HAP-1 (cell line): ENCODE measurements at regions not wholly inside any gene's neighbourhood (a gene's known extent, or its start where the extent isn't known, plus 50 kb on each side); places are given as distances from the start of the nearest gene placed in this dataset.

Source experiments
- DNase-seq, 2 experiments: peaks; one replicate each; pipeline ENCODE4 v3.0.0-alpha.2; 2016 to 2020; ENCODE audit warnings: low spot score in 2 of 2
- H3K27me3 ChIP-seq: fragments of 250-450 bp; sonication (Bioruptor Pico); 2 replicates; pipeline ENCODE4 v1.5.1; 2020; ENCODE audit warnings: low read depth, mild to moderate bottlenecking, moderate library complexity
- H3K36me3 ChIP-seq: fragments of 250-450 bp; sonication (Bioruptor Pico); replicated peaks from 2 replicates; pipeline ENCODE4 v1.5.1; 2020; ENCODE audit warnings: mild to moderate bottlenecking
- H3K4me1 ChIP-seq: fragments of 250-450 bp; sonication (Bioruptor Pico); 2 replicates; pipeline ENCODE4 v1.5.1; 2020; ENCODE audit warnings: mild to moderate bottlenecking
- H3K4me3 ChIP-seq: fragments of 250-450 bp; sonication (Bioruptor Pico); 2 replicates; pipeline ENCODE4 v1.5.1; 2020; ENCODE audit warnings: mild to moderate bottlenecking, moderate library complexity
- H3K9me3 ChIP-seq: fragments of 250-450 bp; sonication (Bioruptor Pico); 2 replicates; pipeline ENCODE4 v1.5.1; 2020; ENCODE audit warnings: mild to moderate bottlenecking, moderate library complexity
- in situ Hi-C: fragments of 300-500 bp; cut with MboI; formaldehyde crosslinking; loops from 3 replicates; pipeline ENCODE4 v1.14.3; 2020; ENCODE audit warnings: low sequenced_read_pairs, inconsistent platforms, mixed read lengths

- no peak overlapping the region for H3K4me3 ChIP-seq
- in situ Hi-C loops = no loop called here
- no peaks in the 10 kb centered on the region for H3K36me3 ChIP-seq
- DNase-seq = no peak
- H3K9me3 ChIP-seq = no peaks in the 10 kb centered on the region
- H3K4me1 ChIP-seq = no peaks in the 10 kb centered on the region
- H3K27me3 ChIP-seq = no peaks in the 10 kb centered on the region
These were observed 536.9 kb upstream of the CDH11 start for GRCh38 chr16:65658787-65659220.

- Histone ChIP-seq H3K4me1 (no peaks in the 10 kb centered on the region), H3K4me3 (no peak overlapping the region), H3K9me3 (no peaks in the 10 kb centered on the region), H3K36me3 (no peaks in the 10 kb centered on the region), H3K27me3 (no peaks in the 10 kb centered on the region)
- DNase-seq = no peak
- in situ Hi-C loops = no loop called here
These were observed 536.5 kb upstream of the CDH11 start for GRCh38 chr16:65658349-65658748.

GRCh38 chr16:65657556-65657955 is 535.7 kb upstream of the CDH11 start:
- H3K36me3 ChIP-seq = no peaks in the 10 kb centered on the region
- DNase-seq = no peak
- H3K4me3 ChIP-seq = no peak overlapping the region
- H3K27me3 ChIP-seq = no peaks in the 10 kb centered on the region
- no peaks in the 10 kb centered on the region for H3K4me1 ChIP-seq
- H3K9me3 ChIP-seq = no peaks in the 10 kb centered on the region
- in situ Hi-C loops = no loop called here

GRCh38 chr16:65657071-65657494 is 535.2 kb upstream of the CDH11 start:
- Histone ChIP-seq H3K27me3 (no peaks in the 10 kb centered on the region), H3K9me3 (no peaks in the 10 kb centered on the region), H3K4me1 (no peaks in the 10 kb centered on the region), H3K4me3 (no peak overlapping the region), H3K36me3 (no peaks in the 10 kb centered on the region)
- no peak for DNase-seq
- in situ Hi-C loops = no loop called here

- Histone ChIP-seq H3K4me3 (no peak overlapping the region), H3K4me1 (no peaks in the 10 kb centered on the region), H3K9me3 (no peaks in the 10 kb centered on the region), H3K27me3 (no peaks in the 10 kb centered on the region), H3K36me3 (no peaks in the 10 kb centered on the region)
- no peak for DNase-seq
- in situ Hi-C loops = no loop called here
These were observed 533.9 kb upstream of the CDH11 start for GRCh38 chr16:65655802-65656201.

- Histone ChIP-seq H3K36me3 (no peaks in the 10 kb centered on the region), H3K27me3 (no peaks in the 10 kb centered on the region), H3K4me1 (no peaks in the 10 kb centered on the region), H3K9me3 (no peaks in the 10 kb centered on the region), H3K4me3 (no peak overlapping the region)
- no peak for DNase-seq
- in situ Hi-C loops = no loop called here
These were observed 526.2 kb upstream of the CDH11 start for GRCh38 chr16:65648101-65648500.

- H3K4me1 ChIP-seq = no peaks in the 10 kb centered on the region
- in situ Hi-C loops = no loop called here
- no peaks in the 10 kb centered on the region for H3K9me3 ChIP-seq
- no peak for DNase-seq
- H3K4me3 ChIP-seq = no peak overlapping the region
- H3K27me3 ChIP-seq = no peaks in the 10 kb centered on the region
- no peaks in the 10 kb centered on the region for H3K36me3 ChIP-seq
These were observed 523.0 kb upstream of the CDH11 start for GRCh38 chr16:65644821-65645220.

- in situ Hi-C loops = no loop called here
- no peak for DNase-seq
- Histone ChIP-seq H3K27me3 (no peaks in the 10 kb centered on the region), H3K36me3 (no peaks in the 10 kb centered on the region), H3K9me3 (no peaks in the 10 kb centered on the region), H3K4me1 (no peaks in the 10 kb centered on the region), H3K4me3 (no peak overlapping the region)
These were observed 520.0 kb upstream of the CDH11 start for GRCh38 chr16:65641762-65642289.

- in situ Hi-C loops = no loop called here
- no peaks in the 10 kb centered on the region for H3K9me3 ChIP-seq
- DNase-seq = no peak
- H3K4me1 ChIP-seq = no peaks in the 10 kb centered on the region
- no peaks in the 10 kb centered on the region for H3K27me3 ChIP-seq
- H3K36me3 ChIP-seq = no peaks in the 10 kb centered on the region
- no peak overlapping the region for H3K4me3 ChIP-seq
These were observed 519.3 kb upstream of the CDH11 start for GRCh38 chr16:65641049-65641761.

GRCh38 chr16:65634833-65635232 is 513.0 kb upstream of the CDH11 start:
- no peak for DNase-seq
- Histone ChIP-seq H3K4me1 (no peaks in the 10 kb centered on the region), H3K9me3 (no peaks in the 10 kb centered on the region), H3K27me3 (no peaks in the 10 kb centered on the region), H3K36me3 (no peaks in the 10 kb centered on the region), H3K4me3 (no peak overlapping the region)
- in situ Hi-C loops = no loop called here

GRCh38 chr16:65634291-65634690 is 512.4 kb upstream of the CDH11 start:
- H3K36me3 ChIP-seq = no peaks in the 10 kb centered on the region
- DNase-seq = no peak

GRCh38 chr16:65624666-65625065 is 502.8 kb upstream of the CDH11 start:
- Histone ChIP-seq H3K27me3 (no peaks in the 10 kb centered on the region), H3K4me3 (no peak overlapping the region), H3K9me3 (no peaks in the 10 kb centered on the region), H3K4me1 (no peaks in the 10 kb centered on the region), H3K36me3 (no peaks in the 10 kb centered on the region)
- in situ Hi-C loops = no loop called here
- no peak for DNase-seq

More at GRCh38 chr16:65634291-65634690, 512.4 kb upstream of the CDH11 start:
- no peaks in the 10 kb centered on the region for H3K27me3 ChIP-seq
- no peaks in the 10 kb centered on the region for H3K4me1 ChIP-seq
- in situ Hi-C loops = no loop called here
- H3K4me3 ChIP-seq = no peak overlapping the region
- H3K9me3 ChIP-seq = no peaks in the 10 kb centered on the region

- H3K36me3 ChIP-seq = no peaks in the 10 kb centered on the region
- in situ Hi-C loops = no loop called here
- no peak for DNase-seq
- no peaks in the 10 kb centered on the region for H3K9me3 ChIP-seq
- H3K27me3 ChIP-seq = no peaks in the 10 kb centered on the region
- H3K4me3 ChIP-seq = no peak overlapping the region
- no peaks in the 10 kb centered on the region for H3K4me1 ChIP-seq
These were observed 502.4 kb upstream of the CDH11 start for GRCh38 chr16:65624229-65624628.

GRCh38 chr16:65622871-65623270 is 501.0 kb upstream of the CDH11 start:
- Histone ChIP-seq H3K9me3 (no peaks in the 10 kb centered on the region), H3K27me3 (no peaks in the 10 kb centered on the region), H3K4me1 (no peaks in the 10 kb centered on the region), H3K4me3 (no peak overlapping the region), H3K36me3 (no peaks in the 10 kb centered on the region)
- in situ Hi-C loops = no loop called here
- DNase-seq = no peak

- DNase-seq = no peak
- Histone ChIP-seq H3K4me3 (no peak overlapping the region), H3K4me1 (no peaks in the 10 kb centered on the region), H3K27me3 (no peaks in the 10 kb centered on the region), H3K36me3 (no peaks in the 10 kb centered on the region), H3K9me3 (no peaks in the 10 kb centered on the region)
- in situ Hi-C loops = no loop called here
These were observed 500.3 kb upstream of the CDH11 start for GRCh38 chr16:65622151-65622550.
